ENCODE measurements at regions not wholly inside any gene's neighbourhood (a gene's known extent, or its start where the extent isn't known, plus 50 kb on each side); places are given as distances from the start of the nearest gene placed in this dataset.

DNA sequence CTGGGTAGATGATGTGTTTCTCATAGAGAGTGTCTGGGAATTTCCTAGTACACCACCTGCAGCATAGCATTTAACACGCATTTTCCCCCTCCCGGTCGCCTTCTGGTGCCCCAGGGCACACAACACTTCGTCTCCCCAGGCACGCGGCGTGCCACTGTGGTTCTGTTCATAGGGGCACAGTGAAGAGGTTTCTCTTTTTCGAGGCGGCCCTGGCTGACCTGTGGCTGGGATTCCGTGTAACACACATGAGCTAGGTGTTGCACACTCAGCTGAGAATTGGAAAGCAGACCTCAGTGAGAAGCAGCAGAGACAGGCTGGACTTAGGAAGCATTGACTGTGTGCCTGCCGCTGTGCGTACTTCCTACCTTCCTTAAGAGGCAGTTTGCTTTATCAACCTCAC, 214.3 kb upstream of the SHH start:
- TF ChIP-seq, protein P1, sequence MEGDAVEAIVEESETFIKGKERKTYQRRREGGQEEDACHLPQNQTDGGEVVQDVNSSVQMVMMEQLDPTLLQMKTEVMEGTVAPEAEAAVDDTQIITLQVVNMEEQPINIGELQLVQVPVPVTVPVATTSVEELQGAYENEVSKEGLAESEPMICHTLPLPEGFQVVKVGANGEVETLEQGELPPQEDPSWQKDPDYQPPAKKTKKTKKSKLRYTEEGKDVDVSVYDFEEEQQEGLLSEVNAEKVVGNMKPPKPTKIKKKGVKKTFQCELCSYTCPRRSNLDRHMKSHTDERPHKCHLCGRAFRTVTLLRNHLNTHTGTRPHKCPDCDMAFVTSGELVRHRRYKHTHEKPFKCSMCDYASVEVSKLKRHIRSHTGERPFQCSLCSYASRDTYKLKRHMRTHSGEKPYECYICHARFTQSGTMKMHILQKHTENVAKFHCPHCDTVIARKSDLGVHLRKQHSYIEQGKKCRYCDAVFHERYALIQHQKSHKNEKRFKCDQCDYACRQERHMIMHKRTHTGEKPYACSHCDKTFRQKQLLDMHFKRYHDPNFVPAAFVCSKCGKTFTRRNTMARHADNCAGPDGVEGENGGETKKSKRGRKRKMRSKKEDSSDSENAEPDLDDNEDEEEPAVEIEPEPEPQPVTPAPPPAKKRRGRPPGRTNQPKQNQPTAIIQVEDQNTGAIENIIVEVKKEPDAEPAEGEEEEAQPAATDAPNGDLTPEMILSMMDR (IDR thresholded peaks at IDR 0.05) = no peak
- no peak for TF ChIP-seq POLR2AphosphoS5 (IDR thresholded peaks at IDR 0.05)
- no peak for TF ChIP-seq POLR2A (IDR thresholded peaks at IDR 0.05)
